C4-2B (cell line): ENCODE measurements at regions not wholly inside any gene's neighbourhood (a gene's known extent, or its start where the extent isn't known, plus 50 kb on each side); places are given as distances from the start of the nearest gene placed in this dataset.

ENCODE experiments used
- ZFX ChIP-seq: fragments of 450-650 bp; IDR thresholded peaks from 2 replicates; pipeline ENCODE4 v1.6.1; 2017
- TF ChIP-seq, protein P1 (sequence below): fragments of 450-650 bp; conservative IDR thresholded peaks from 2 replicates; pipeline ENCODE4 v1.5.1; 2017; ENCODE audit warnings: mild to moderate bottlenecking

DNA sequence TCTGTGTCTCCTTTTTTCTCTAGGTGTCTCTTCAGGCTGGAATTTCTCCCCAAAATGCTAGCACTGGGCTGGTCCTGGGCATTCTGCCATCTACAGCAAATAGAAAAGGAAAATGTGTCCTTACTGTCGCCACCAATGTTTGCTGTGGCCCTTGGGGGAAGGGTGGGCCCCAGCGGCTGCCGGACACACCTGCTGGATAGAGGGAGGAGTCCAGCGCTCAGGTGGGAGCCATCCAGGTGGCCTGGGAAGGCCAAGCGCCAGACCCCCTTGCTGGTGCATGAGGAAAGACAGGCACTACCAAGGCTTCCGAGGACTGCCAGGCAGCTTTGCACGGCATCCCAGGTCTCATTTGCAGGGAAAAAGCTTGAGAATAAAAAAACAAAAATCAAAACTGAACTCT is 147.7 kb upstream of the GATA6 start:
- TF ChIP-seq, protein P1, sequence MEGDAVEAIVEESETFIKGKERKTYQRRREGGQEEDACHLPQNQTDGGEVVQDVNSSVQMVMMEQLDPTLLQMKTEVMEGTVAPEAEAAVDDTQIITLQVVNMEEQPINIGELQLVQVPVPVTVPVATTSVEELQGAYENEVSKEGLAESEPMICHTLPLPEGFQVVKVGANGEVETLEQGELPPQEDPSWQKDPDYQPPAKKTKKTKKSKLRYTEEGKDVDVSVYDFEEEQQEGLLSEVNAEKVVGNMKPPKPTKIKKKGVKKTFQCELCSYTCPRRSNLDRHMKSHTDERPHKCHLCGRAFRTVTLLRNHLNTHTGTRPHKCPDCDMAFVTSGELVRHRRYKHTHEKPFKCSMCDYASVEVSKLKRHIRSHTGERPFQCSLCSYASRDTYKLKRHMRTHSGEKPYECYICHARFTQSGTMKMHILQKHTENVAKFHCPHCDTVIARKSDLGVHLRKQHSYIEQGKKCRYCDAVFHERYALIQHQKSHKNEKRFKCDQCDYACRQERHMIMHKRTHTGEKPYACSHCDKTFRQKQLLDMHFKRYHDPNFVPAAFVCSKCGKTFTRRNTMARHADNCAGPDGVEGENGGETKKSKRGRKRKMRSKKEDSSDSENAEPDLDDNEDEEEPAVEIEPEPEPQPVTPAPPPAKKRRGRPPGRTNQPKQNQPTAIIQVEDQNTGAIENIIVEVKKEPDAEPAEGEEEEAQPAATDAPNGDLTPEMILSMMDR: no peak
- no peak for TF ChIP-seq ZFX
